OCI-LY1 (cell line): ENCODE measurements at regions not wholly inside any gene's neighbourhood (a gene's known extent, or its start where the extent isn't known, plus 50 kb on each side); places are given as distances from the start of the nearest gene placed in this dataset.

Experiments
- H2AFZ ChIP-seq: fragments of 200-600 bp; sonication (generic), shearing (Covaris generic); 2 replicates; pipeline ENCODE4 v1.6.0; 2014; ENCODE audit warnings: antibody characterized with exemption, mild to moderate bottlenecking, low read length
- H3F3A ChIP-seq: fragments of 200-600 bp; sonication (generic), shearing (Covaris generic); 2 replicates; pipeline ENCODE4 v1.6.0; 2014; ENCODE audit warnings: mild to moderate bottlenecking, antibody characterized with exemption, low read length, moderate library complexity; ENCODE audit not compliant: insufficient read depth
- H3K27ac ChIP-seq: fragments of 200-600 bp; sonication (generic); 2 replicates; pipeline ENCODE4 v1.5.1; 2014; ENCODE audit warnings: low read length, mixed run types, mild to moderate bottlenecking, low read depth; ENCODE audit not compliant: poor library complexity, severe bottlenecking
- H3K27me3 ChIP-seq: fragments of 200-600 bp; sonication (generic); 2 replicates; pipeline ENCODE4 v1.6.0; 2014; ENCODE audit warnings: antibody characterized with exemption, mild to moderate bottlenecking, low read length, moderate library complexity; ENCODE audit not compliant: insufficient read depth
- H3K36me3 ChIP-seq: fragments of 200-600 bp; sonication (generic); 2 replicates; pipeline ENCODE4 v1.6.1; 2014; ENCODE audit warnings: mild to moderate bottlenecking, antibody characterized with exemption, low read length, moderate library complexity, mixed read lengths; ENCODE audit not compliant: insufficient read depth
- H3K4me1 ChIP-seq: fragments of 200-600 bp; sonication (generic); 2 replicates; pipeline ENCODE4 v1.5.1; 2014; ENCODE audit warnings: mild to moderate bottlenecking, low read length, moderate library complexity; ENCODE audit not compliant: insufficient read depth, severe bottlenecking
- H3K4me2 ChIP-seq: fragments of 200-600 bp; sonication (generic), shearing (Covaris generic); 2 replicates; pipeline ENCODE4 v1.6.1; 2014; ENCODE audit warnings: low read length
- H3K4me3 ChIP-seq: fragments of 200-600 bp; sonication (generic); 2 replicates; pipeline ENCODE4 v1.5.1; 2014; ENCODE audit warnings: low read length, low read depth, mild to moderate bottlenecking, mixed read lengths; ENCODE audit not compliant: poor library complexity, severe bottlenecking
- H3K79me2 ChIP-seq: fragments of 200-600 bp; shearing (Covaris generic); 2 replicates; pipeline ENCODE4 v1.6.1; 2016; ENCODE audit warnings: mixed run types, low read length, mixed read lengths; ENCODE audit not compliant: insufficient read depth
- H3K9ac ChIP-seq: fragments of 200-600 bp; sonication (generic), shearing (Covaris generic); 2 replicates; pipeline ENCODE4 v1.6.1; 2014; ENCODE audit warnings: mild to moderate bottlenecking, low read length, mixed read lengths
- H3K9me2 ChIP-seq: fragments of 200-600 bp; sonication (generic), shearing (Covaris generic); 2 replicates; pipeline ENCODE4 v1.6.1; 2014; ENCODE audit warnings: low read depth, mild to moderate bottlenecking, low read length, mixed read lengths
- H3K9me3 ChIP-seq: fragments of 200-600 bp; shearing (Covaris generic); 2 replicates; pipeline ENCODE4 v1.6.1; 2014; ENCODE audit warnings: low read length, mixed read lengths
- H4K20me1 ChIP-seq: fragments of 200-600 bp; sonication (generic), shearing (Covaris generic); 2 replicates; pipeline ENCODE4 v1.6.0; 2016; ENCODE audit warnings: mild to moderate bottlenecking, low read length; ENCODE audit not compliant: insufficient read depth
- CTCF ChIP-seq: fragments of 200-600 bp; sonication (generic), shearing (Covaris generic); IDR thresholded peaks from 2 replicates; pipeline ENCODE4 v1.5.1; 2017; ENCODE audit warnings: mild to moderate bottlenecking, antibody characterized with exemption, low read length, moderate library complexity, mixed read lengths
- EZH2 ChIP-seq: fragments of 200-600 bp; sonication (generic), shearing (Covaris generic); IDR thresholded peaks from 2 replicates; pipeline ENCODE4 v1.8.0; 2017; ENCODE audit warnings: borderline replicate concordance, mixed run types, mild to moderate bottlenecking, antibody characterized with exemption, low read length, moderate library complexity, mixed read lengths

DNA sequence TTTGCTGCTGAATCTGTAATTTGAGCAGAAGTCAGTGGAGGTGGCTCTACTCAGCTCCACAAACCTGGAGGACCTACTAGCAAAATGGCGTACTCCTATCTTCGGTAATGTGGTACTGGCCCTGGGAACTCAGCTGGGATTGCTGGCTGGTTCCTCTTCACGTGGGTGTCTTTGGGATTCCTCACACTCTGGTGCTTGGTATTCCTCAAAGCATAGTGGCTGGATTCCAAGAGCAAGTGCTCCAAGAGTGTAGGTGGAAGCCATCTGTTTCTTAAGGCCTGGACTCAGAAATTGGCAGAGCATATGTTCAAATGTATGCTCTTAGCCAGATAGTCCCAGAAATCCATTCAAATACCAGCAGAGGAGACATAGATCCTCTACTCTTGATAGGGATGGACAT, 281.9 kb upstream of the CDH7 start:
- TF ChIP-seq CTCF (no peak), EZH2 (no peak)
- H3K27ac ChIP-seq = no peak overlapping the region
- no peak overlapping the region for H2AFZ ChIP-seq
- no peaks in the 10 kb centered on the region for H3K36me3 ChIP-seq
- no peaks in the 10 kb centered on the region for H3K9me2 ChIP-seq
- H3K9ac ChIP-seq = no peak overlapping the region
- no peaks in the 10 kb centered on the region for H3F3A ChIP-seq
- H3K79me2 ChIP-seq = no peaks in the 10 kb centered on the region
- H3K4me1 ChIP-seq = no peaks in the 10 kb centered on the region
- H3K9me3 ChIP-seq = no peaks in the 10 kb centered on the region
- no peaks in the 10 kb centered on the region for H4K20me1 ChIP-seq
- H3K4me2 ChIP-seq = no peak overlapping the region
- no peaks in the 10 kb centered on the region for H3K27me3 ChIP-seq
- H3K4me3 ChIP-seq = no peak overlapping the region

DNA sequence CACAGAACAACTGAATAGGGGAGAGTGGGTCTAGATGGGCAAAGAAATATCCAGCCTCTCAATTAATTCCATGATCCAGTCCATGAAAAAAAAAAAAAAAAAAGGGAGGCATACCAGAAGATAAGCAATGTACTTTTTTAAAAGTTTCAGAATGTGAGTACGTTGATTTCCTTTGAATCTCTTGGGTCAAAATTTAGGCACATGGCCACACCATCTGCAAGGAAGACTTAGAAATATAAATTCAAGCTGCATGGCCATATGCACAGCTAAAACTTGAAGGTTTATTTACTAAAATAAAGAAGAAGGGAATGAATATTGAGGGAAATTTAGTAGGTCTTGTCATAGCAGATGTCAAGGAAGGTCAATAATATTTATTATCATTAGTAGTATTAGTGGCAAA, 286.5 kb upstream of the CDH7 start:
- TF ChIP-seq CTCF (no peak), EZH2 (no peak)
- no peak overlapping the region for H3K4me3 ChIP-seq
- H3K9me3 ChIP-seq = no peaks in the 10 kb centered on the region
- no peak overlapping the region for H3K9ac ChIP-seq
- no peak overlapping the region for H2AFZ ChIP-seq
- no peaks in the 10 kb centered on the region for H3K79me2 ChIP-seq
- H4K20me1 ChIP-seq = no peaks in the 10 kb centered on the region
- H3K4me2 ChIP-seq = no peak overlapping the region
- no peaks in the 10 kb centered on the region for H3K36me3 ChIP-seq
- no peaks in the 10 kb centered on the region for H3F3A ChIP-seq
- H3K27ac ChIP-seq = no peak overlapping the region
- H3K4me1 ChIP-seq = no peaks in the 10 kb centered on the region
- H3K9me2 ChIP-seq = no peaks in the 10 kb centered on the region
- no peaks in the 10 kb centered on the region for H3K27me3 ChIP-seq

GRCh38 chr18:65459741-65460140, 291.1 kb upstream of the CDH7 start:
- no peaks in the 10 kb centered on the region for H3K4me1 ChIP-seq
- TF ChIP-seq EZH2 (no peak), CTCF (no peak)

More at GRCh38 chr18:65459741-65460140, 291.1 kb upstream of the CDH7 start:
- no peaks in the 10 kb centered on the region for H4K20me1 ChIP-seq
- H2AFZ ChIP-seq = no peak overlapping the region
- H3K36me3 ChIP-seq = no peaks in the 10 kb centered on the region
- no peak overlapping the region for H3K9ac ChIP-seq
- no peaks in the 10 kb centered on the region for H3K9me3 ChIP-seq
- H3K4me2 ChIP-seq = no peak overlapping the region
- H3F3A ChIP-seq = no peaks in the 10 kb centered on the region
- no peaks in the 10 kb centered on the region for H3K27me3 ChIP-seq
- no peak overlapping the region for H3K4me3 ChIP-seq
- H3K79me2 ChIP-seq = no peaks in the 10 kb centered on the region
- no peaks in the 10 kb centered on the region for H3K9me2 ChIP-seq
- no peak overlapping the region for H3K27ac ChIP-seq
